Kidney epithelial cell (primary cell): ENCODE measurements at regions not wholly inside any gene's neighbourhood (a gene's known extent, or its start where the extent isn't known, plus 50 kb on each side); places are given as distances from the start of the nearest gene placed in this dataset.
A peak's percentile ranks its signal among the peaks of the same experiment; 100 is the strongest.

Source experiments
- DNase-seq: peaks from one replicate; pipeline ENCODE4 v3.0.0-alpha.2; 2010; ENCODE audit warnings: low read depth
- H3K27me3 ChIP-seq: 2 replicates; pipeline ENCODE4 v1.6.0; 2011; ENCODE audit warnings: low read length; ENCODE audit not compliant: control insufficient read depth, insufficient read depth
- H3K36me3 ChIP-seq: 2 replicates; pipeline ENCODE4 v1.5.1; 2011; ENCODE audit warnings: low read length; ENCODE audit not compliant: control insufficient read depth, insufficient read depth
- H3K4me3 ChIP-seq: 2 replicates; pipeline ENCODE4 v1.5.1; 2011; ENCODE audit warnings: low read depth, mild to moderate bottlenecking, control low read depth, low read length
- TF ChIP-seq, protein P1 (sequence below): IDR thresholded peaks from 2 replicates; pipeline ENCODE4 v1.5.1; 2011; ENCODE audit warnings: mild to moderate bottlenecking, moderate library complexity, low read length, control low read depth, inconsistent platforms; ENCODE audit not compliant: insufficient read depth, poor library complexity, severe bottlenecking

DNA sequence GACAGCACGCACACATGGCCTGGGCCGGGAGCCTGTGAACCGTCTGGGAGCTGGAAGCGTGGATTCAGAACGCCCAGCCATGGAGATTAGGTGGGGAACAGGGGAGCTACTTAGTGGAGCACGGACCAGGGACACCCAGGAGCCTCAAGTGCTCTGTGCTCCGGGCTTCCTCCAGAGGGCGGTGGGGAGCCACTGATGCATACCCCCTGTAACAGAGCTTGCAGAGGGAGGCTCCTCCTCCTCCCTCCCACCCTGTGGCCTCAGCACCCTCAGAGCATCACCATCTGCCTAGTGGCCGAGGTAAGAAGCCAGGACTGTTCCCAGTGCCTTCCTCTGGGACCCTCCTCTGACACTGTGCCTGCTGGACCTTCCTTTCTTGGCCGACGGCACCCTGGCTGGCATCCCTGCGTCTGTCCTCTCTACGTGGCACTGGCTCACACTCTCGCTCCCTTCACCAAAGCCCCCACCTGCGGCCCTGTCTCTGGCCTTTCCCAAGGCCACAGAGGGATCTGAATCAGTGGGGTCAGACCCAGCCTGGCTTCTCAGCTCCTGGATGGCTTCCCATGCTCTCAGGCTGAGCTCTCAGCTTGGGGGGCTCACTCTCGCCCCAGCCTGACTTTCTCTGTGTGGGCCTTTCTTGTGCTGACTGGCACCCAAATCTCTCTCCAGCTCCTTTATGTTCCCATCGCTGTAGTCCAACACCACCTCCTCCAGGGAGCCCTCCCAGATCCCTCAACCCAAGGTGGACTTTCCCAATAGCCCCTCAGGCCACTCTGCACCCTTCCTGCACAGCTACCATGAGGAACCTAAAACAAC is 780.9 kb downstream of the BRD1 start:
- TF ChIP-seq, protein P1, sequence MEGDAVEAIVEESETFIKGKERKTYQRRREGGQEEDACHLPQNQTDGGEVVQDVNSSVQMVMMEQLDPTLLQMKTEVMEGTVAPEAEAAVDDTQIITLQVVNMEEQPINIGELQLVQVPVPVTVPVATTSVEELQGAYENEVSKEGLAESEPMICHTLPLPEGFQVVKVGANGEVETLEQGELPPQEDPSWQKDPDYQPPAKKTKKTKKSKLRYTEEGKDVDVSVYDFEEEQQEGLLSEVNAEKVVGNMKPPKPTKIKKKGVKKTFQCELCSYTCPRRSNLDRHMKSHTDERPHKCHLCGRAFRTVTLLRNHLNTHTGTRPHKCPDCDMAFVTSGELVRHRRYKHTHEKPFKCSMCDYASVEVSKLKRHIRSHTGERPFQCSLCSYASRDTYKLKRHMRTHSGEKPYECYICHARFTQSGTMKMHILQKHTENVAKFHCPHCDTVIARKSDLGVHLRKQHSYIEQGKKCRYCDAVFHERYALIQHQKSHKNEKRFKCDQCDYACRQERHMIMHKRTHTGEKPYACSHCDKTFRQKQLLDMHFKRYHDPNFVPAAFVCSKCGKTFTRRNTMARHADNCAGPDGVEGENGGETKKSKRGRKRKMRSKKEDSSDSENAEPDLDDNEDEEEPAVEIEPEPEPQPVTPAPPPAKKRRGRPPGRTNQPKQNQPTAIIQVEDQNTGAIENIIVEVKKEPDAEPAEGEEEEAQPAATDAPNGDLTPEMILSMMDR: peak; percentile 39
- Histone ChIP-seq H3K4me3 (no peak overlapping the region), H3K27me3 (no peaks in the 10 kb centered on the region), H3K36me3 (no peaks in the 10 kb centered on the region)
- DNase-seq: no peak

DNA sequence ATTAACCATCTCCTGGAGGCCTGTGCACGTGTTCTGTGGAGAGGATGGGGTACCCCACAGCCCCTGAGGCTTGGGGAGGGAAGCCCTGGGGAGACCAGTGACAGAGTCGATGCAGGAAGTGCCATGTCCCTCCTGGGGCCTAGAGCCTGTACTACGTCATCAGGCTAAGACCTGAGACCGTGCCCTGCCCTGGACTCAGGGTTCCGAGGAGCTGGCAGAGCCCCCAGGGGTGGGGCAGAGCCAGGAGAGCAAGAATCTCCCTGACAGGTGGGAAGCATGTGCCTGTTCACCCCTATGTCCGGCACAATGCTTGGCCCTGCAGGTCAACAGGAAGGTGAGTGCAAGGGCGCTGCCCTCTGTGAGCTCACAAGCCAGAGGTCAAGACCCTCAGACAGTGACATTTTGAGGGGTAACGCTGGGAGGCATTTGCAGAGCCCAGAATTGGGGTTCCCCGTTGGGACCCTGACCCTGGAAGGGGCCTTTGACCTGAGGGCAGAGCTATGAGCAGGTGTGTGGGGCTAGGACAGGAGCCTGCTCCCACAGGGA is 781.6 kb downstream of the BRD1 start:
- H3K27me3 ChIP-seq: no peaks in the 10 kb centered on the region
- no peak overlapping the region for H3K4me3 ChIP-seq
- TF ChIP-seq, protein P1: no peak
- H3K36me3 ChIP-seq: no peaks in the 10 kb centered on the region
- no peak for DNase-seq

DNA sequence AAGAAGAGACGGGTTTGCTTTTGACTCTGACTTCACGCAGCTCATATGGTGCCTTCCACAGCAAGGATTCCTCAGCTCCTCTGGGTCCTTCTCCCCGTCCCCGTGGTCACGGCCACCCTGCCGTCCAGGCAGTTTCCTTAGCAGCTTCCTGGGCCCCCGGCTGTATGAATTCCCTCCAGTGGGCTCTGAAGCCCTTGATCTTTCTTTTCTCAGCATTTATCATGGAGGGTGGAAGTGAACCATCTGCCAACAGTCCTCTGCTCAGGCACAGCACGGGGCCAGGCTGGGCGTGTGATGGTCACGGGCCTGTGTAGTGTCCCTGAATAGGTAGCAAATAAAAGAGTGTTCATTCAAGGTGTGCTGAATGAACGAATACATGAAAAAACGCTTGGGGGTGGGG is 782.4 kb downstream of the BRD1 start:
- no peak overlapping the region for H3K4me3 ChIP-seq
- TF ChIP-seq, protein P1: no peak
- no peaks in the 10 kb centered on the region for H3K36me3 ChIP-seq
- no peak for DNase-seq
- H3K27me3 ChIP-seq: no peaks in the 10 kb centered on the region

DNA sequence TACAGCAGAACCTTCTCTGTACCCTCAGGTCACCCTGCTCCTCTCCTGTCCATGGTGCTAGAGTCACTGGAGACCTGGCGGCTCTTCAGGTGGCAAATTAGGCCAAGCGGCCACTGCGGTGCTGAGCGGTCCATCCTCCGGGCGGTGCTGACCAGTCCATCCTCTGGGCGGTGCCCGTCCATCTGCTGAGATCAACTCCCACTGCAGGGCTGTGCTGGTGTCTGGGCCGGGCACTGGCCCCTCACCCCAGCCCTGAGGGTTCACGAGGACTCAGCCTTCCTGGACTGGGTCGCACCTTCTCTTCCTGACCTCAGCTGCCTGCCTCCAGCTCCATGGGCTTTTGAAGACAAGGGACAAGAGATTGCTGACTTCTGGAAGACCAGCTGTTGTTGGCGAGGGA is 782.9 kb downstream of the BRD1 start:
- TF ChIP-seq, protein P1: no peak
- no peaks in the 10 kb centered on the region for H3K27me3 ChIP-seq
- no peak overlapping the region for H3K4me3 ChIP-seq
- DNase-seq: no peak
- no peaks in the 10 kb centered on the region for H3K36me3 ChIP-seq

DNA sequence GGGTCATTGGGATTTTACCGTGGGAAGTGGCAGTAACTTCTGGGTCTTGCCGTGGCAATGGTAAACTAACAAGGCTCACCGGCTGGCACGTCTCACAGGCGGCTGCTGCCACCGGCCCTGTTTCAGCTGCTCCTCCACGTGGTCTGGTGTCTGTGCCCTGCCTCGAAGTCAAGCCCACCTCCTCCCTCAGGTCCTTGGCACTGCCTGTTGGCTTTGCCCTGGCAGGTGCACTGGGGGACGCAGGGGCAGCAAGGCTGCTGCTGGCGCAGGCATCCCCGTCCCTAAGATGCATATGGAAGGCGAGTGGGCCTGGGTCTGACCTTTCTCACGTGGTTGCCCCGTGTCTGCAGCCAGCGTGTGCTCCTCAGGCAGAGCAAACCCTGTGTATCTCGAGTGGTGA is 783.6 kb downstream of the BRD1 start:
- Histone ChIP-seq H3K27me3 (no peaks in the 10 kb centered on the region), H3K4me3 (no peak overlapping the region)
- TF ChIP-seq, protein P1: no peak

More for the DNA sequence above, 783.6 kb downstream of the BRD1 start:
- H3K36me3 ChIP-seq: no peaks in the 10 kb centered on the region
- no peak for DNase-seq
